Stimulated activated naive B cell treated with anti-CD40 and anti-IgM and Interleukin-4, amounts not matched to agents 10 μg/mL and 1 μg/mL and 100 μg/mL, for 72 hours (primary cell): ENCODE measurements at regions not wholly inside any gene's neighbourhood (a gene's known extent, or its start where the extent isn't known, plus 50 kb on each side); places are given as distances from the start of the nearest gene placed in this dataset.

Experiments
- ATAC-seq, 2 donors: fragments of 150-1000 bp; cut with Tn5 transposase; replicated peaks; 2 replicates each; pipeline ENCODE4 v1.10.0; 2021; ENCODE audit warnings: moderate library complexity in 1 of 2
- DNase-seq: peaks from one replicate; pipeline ENCODE4 v3.0.0; 2021
- H3K27ac Mint-ChIP-seq: one replicate; pipeline ENCODE4 v1.8.0; 2022; ENCODE audit warnings: mild to moderate bottlenecking, mixed read lengths
- H3K27me3 Mint-ChIP-seq, 2 donors: one replicate each; pipeline ENCODE4 v1.8.0; 2022; ENCODE audit warnings: mixed read lengths in 2 of 2
- H3K36me3 Mint-ChIP-seq, 2 donors: one replicate each; pipeline ENCODE4 v1.8.0; 2022; ENCODE audit warnings: mixed read lengths in 2 of 2, mild to moderate bottlenecking in 1 of 2
- H3K4me1 Mint-ChIP-seq, 2 donors: one replicate each; pipeline ENCODE4 v1.8.0; 2022; ENCODE audit warnings: mixed read lengths in 2 of 2, mild to moderate bottlenecking in 1 of 2
- H3K4me3 Mint-ChIP-seq, 2 donors: one replicate each; pipeline ENCODE4 v1.8.0; 2022; ENCODE audit warnings: mild to moderate bottlenecking in 2 of 2, mixed read lengths in 2 of 2, moderate library complexity in 1 of 2
- H3K9me3 Mint-ChIP-seq, 2 donors: one replicate each; pipeline ENCODE4 v1.8.0; 2022; ENCODE audit warnings: mixed read lengths in 2 of 2, mild to moderate bottlenecking in 1 of 2

DNA sequence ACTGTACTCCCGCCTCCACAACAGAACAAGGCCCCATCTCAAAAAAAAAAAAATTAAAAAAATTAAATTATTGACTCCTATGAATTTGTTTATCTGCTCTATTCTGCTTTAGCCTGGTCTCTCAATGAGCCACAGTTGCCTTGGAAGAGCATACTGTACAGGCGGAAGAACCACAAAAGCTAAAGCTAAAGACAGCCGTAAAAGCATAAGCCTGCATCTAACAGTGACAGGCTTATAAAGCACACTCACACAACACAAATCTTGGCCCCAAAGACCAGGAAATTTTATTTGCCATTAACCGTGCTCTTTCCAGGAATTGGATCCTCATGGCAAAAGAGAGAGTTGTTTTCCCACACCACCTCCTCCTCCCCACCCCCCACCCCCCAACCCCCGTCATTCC, 53.5 kb upstream of the KLF3 start:
- no peak for ATAC-seq
- Mint-ChIP-seq H3K27me3 (no peaks in the 10 kb centered on the region), H3K9me3 (no peaks in the 10 kb centered on the region), H3K4me1 (peaks cover 5% of the 10 kb centered on the region in 2 donors), H3K36me3 (no peaks in the 10 kb centered on the region), H3K4me3 (no peak overlapping the region), H3K27ac (no peak overlapping the region)
- DNase-seq, result no peak

DNA sequence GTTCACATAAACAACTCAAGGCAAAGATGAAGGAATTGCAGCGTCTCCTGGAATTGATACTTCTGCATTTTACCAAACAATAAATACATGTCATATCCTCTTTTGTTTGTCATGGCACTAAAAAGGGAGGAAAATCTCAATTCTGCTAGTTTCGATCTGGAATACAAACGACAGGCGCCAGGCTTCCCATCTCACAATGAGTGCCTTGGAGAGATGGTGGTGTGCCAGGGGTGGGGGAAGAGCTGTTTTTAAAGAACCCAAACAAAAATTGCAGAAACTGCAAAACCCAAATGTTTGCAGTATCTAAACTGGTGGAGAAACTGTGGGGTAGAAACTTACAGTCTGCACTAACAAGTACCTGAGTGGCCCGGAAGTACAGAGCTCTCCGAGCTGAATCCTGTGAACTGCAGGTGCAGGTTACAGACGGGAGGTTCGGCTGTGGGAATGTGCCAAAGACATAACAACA, 53.0 kb upstream of the KLF3 start:
- ATAC-seq (no peak), DNase-seq (no peak)
- Mint-ChIP-seq H3K9me3 (no peaks in the 10 kb centered on the region), H3K36me3 (peaks cover 0 to 1% of the 10 kb centered on the region in 2 donors), H3K4me3 (no peak overlapping the region), H3K27me3 (no peaks in the 10 kb centered on the region), H3K4me1 (peaks cover 5 to 7% of the 10 kb centered on the region in 2 donors), H3K27ac (no peak overlapping the region)

DNA sequence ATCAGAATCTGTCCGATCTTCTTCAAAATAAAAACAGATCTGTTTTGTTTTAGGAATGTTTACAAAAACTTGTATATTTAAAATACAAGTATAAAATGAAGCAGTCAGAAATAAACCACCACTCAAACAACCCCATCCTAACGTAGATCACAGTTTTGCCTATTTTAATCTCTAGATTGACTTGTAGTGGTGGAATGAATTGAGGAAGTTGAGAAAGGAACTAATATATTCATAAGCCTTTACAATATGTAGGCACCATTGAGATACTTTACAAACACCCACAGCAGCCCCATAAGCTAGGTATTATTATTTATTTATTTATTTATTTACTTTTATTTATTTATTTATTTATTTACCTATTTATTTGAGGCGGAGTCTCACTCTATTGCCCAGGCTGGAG, 52.3 kb upstream of the KLF3 start:
- Mint-ChIP-seq H3K27ac (no peak overlapping the region), H3K36me3 (peaks cover 0 to 1% of the 10 kb centered on the region in 2 donors), H3K4me3 (no peak overlapping the region), H3K9me3 (no peaks in the 10 kb centered on the region), H3K27me3 (no peaks in the 10 kb centered on the region), H3K4me1 (peaks cover 4 to 5% of the 10 kb centered on the region in 2 donors)
- DNase-seq (no peak), ATAC-seq (no peak)

DNA sequence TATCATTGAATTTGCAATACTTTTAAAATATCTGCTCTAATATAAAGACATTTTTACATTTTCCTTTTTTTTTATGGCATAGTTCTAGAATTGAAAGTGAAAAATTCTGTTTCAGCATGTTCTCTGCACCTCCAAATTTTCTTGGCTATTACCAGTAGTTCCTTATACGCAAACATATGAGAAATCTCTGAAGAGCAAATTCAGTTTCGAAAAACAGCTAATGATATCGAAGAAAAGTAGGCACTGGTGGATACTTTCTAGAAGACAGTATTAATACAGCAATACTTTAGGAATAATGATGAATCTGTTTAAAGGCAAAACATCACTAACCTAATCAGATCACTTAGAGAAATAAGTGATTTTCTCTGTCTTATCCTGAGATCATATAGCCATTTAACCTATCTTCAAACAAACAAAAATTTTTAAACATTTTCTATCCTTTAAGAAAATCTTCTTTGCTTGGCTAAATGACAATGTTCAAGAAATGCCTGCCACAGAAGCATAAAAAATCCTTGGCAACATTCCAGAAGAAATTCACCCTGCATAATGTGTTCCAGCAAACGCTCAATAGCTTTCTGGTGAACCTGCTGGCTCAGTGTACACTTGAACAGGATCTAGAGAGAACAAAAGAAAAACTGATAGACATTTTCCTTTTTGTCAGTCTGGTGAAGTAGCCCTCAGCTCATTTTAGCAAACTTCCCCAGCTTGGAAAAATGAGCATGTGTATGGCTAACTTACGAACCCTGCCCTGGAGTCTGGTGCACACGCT, 51.2 kb upstream of the KLF3 start:
- H3K27me3 Mint-ChIP-seq, result no peaks in the 10 kb centered on the region
- H3K4me3 Mint-ChIP-seq, result no peak overlapping the region
- no peaks in the 10 kb centered on the region for H3K9me3 Mint-ChIP-seq
- peaks cover 4 to 5% of the 10 kb centered on the region in 2 donors for H3K4me1 Mint-ChIP-seq
- DNase-seq (no peak), ATAC-seq (no peak)
- H3K36me3 Mint-ChIP-seq, result peaks cover 0 to 1% of the 10 kb centered on the region in 2 donors
- no peak overlapping the region for H3K27ac Mint-ChIP-seq
